ENCODE measurements at regions not wholly inside any gene's neighbourhood (a gene's known extent, or its start where the extent isn't known, plus 50 kb on each side); places are given as distances from the start of the nearest gene placed in this dataset.

DNA sequence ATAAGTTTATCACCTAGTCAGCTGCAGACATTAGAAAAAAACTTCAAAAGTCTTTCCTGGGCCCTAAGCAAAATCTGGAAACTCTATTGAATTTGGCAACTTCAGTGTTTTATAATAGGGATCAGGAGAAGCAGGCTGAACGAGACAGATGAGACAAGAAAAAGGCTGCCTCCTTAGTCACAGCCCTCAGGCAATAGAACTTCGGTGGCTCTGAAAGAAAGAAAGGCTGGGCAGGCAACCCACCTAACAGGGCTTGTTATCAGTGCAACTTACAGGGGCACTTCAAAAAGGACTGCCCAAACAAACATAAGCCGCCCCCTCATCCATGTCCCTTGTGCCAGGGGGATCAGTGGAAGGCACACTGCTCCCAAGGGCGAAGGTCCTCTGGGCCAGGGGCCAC is 657.9 kb upstream of the HS3ST5 start:
- DNase-seq = no peak
- Mint-ChIP-seq H3K36me3 (ENCODE audit: unreplicated experiment) (no peaks in the 10 kb centered on the region), H3K4me3 (ENCODE audit: unreplicated experiment) (no peak overlapping the region), H3K4me1 (ENCODE audit: low read depth, unreplicated experiment) (no peaks in the 10 kb centered on the region), H3K27ac (ENCODE audit: unreplicated experiment) (no peak overlapping the region), H3K9me3 (ENCODE audit: unreplicated experiment) (peaks cover 2% of the 10 kb centered on the region), H3K27me3 (ENCODE audit: unreplicated experiment) (peaks cover 5% of the 10 kb centered on the region)
- TF ChIP-seq CTCF (IDR thresholded peaks at IDR 0.05; ENCODE audit: partially characterized antibody, unreplicated experiment) = no peak

DNA sequence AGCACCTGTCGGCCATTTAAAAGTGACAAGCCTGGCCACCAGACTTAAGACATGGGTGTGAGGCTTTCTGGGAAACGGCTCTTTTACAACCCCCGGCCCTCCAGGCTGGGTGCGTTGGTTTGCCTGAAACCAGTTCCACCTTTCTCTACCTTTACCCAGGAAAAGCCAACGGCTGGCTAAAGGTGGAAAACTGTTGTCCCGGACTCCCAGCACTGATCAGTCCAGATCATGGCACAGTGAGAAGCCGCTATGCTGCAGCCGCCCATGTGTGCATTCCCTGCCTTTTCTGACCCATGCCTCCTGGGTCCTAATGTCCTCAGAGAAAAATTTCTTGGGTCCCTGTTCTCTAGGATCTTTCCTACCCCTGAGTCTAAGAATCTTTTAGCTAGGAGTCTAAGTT is 655.7 kb upstream of the HS3ST5 start:
- Mint-ChIP-seq H3K36me3 (ENCODE audit: unreplicated experiment) (no peaks in the 10 kb centered on the region), H3K4me3 (ENCODE audit: unreplicated experiment) (no peak overlapping the region), H3K27me3 (ENCODE audit: unreplicated experiment) (peaks cover 4% of the 10 kb centered on the region), H3K27ac (ENCODE audit: unreplicated experiment) (no peak overlapping the region), H3K4me1 (ENCODE audit: low read depth, unreplicated experiment) (no peaks in the 10 kb centered on the region), H3K9me3 (ENCODE audit: unreplicated experiment) (peaks cover 2% of the 10 kb centered on the region)
- DNase-seq = no peak
- no peak for TF ChIP-seq CTCF (IDR thresholded peaks at IDR 0.05; ENCODE audit: partially characterized antibody, unreplicated experiment)

- Mint-ChIP-seq H3K4me1 (ENCODE audit: low read depth, unreplicated experiment) (no peaks in the 10 kb centered on the region), H3K4me3 (ENCODE audit: unreplicated experiment) (no peak overlapping the region), H3K27ac (ENCODE audit: unreplicated experiment) (no peak overlapping the region), H3K27me3 (ENCODE audit: unreplicated experiment) (peaks cover 4% of the 10 kb centered on the region), H3K36me3 (ENCODE audit: unreplicated experiment) (no peaks in the 10 kb centered on the region), H3K9me3 (ENCODE audit: unreplicated experiment) (peaks cover 2% of the 10 kb centered on the region)
- no peak for DNase-seq
- no peak for TF ChIP-seq CTCF (IDR thresholded peaks at IDR 0.05; ENCODE audit: partially characterized antibody, unreplicated experiment)
These were observed 655.0 kb upstream of the HS3ST5 start for GRCh38 chr6:114997813-114998292.

GRCh38 chr6:114995526-114995925 is 652.7 kb upstream of the HS3ST5 start:
- Mint-ChIP-seq H3K27me3 (ENCODE audit: unreplicated experiment) (peaks cover 4% of the 10 kb centered on the region), H3K4me1 (ENCODE audit: low read depth, unreplicated experiment) (no peaks in the 10 kb centered on the region), H3K27ac (ENCODE audit: unreplicated experiment) (no peak overlapping the region), H3K9me3 (ENCODE audit: unreplicated experiment) (peaks cover 2% of the 10 kb centered on the region), H3K4me3 (ENCODE audit: unreplicated experiment) (no peak overlapping the region), H3K36me3 (ENCODE audit: unreplicated experiment) (no peaks in the 10 kb centered on the region)
- TF ChIP-seq CTCF (IDR thresholded peaks at IDR 0.05; ENCODE audit: partially characterized antibody, unreplicated experiment) = no peak
- DNase-seq = no peak

- no peaks in the 10 kb centered on the region for H3K36me3 Mint-ChIP-seq (ENCODE audit: unreplicated experiment)
- no peaks in the 10 kb centered on the region for H3K4me1 Mint-ChIP-seq (ENCODE audit: low read depth, unreplicated experiment)
- H3K4me3 Mint-ChIP-seq (ENCODE audit: unreplicated experiment) = no peak overlapping the region
- no peak for TF ChIP-seq CTCF (IDR thresholded peaks at IDR 0.05; ENCODE audit: partially characterized antibody, unreplicated experiment)
- no peak for DNase-seq
- H3K27ac Mint-ChIP-seq (ENCODE audit: unreplicated experiment) = no peak overlapping the region
- H3K27me3 Mint-ChIP-seq (ENCODE audit: unreplicated experiment) = no peaks in the 10 kb centered on the region
- no peaks in the 10 kb centered on the region for H3K9me3 Mint-ChIP-seq (ENCODE audit: unreplicated experiment)
These were observed 646.6 kb upstream of the HS3ST5 start for GRCh38 chr6:114989279-114989964.
